ENCODE measurements at regions not wholly inside any gene's neighbourhood (a gene's known extent, or its start where the extent isn't known, plus 50 kb on each side); places are given as distances from the start of the nearest gene placed in this dataset.

- TF ChIP-seq, protein P1, sequence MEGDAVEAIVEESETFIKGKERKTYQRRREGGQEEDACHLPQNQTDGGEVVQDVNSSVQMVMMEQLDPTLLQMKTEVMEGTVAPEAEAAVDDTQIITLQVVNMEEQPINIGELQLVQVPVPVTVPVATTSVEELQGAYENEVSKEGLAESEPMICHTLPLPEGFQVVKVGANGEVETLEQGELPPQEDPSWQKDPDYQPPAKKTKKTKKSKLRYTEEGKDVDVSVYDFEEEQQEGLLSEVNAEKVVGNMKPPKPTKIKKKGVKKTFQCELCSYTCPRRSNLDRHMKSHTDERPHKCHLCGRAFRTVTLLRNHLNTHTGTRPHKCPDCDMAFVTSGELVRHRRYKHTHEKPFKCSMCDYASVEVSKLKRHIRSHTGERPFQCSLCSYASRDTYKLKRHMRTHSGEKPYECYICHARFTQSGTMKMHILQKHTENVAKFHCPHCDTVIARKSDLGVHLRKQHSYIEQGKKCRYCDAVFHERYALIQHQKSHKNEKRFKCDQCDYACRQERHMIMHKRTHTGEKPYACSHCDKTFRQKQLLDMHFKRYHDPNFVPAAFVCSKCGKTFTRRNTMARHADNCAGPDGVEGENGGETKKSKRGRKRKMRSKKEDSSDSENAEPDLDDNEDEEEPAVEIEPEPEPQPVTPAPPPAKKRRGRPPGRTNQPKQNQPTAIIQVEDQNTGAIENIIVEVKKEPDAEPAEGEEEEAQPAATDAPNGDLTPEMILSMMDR (IDR thresholded peaks at IDR 0.05), result no peak
- no peak for TF ChIP-seq POLR2A (IDR thresholded peaks at IDR 0.05)
These were observed 358.7 kb downstream of the TUSC7 start for GRCh38 chr3:117068301-117068700.

All from Peyer's patch (tissue), 4 donors.